Immature natural killer cell (primary cell): ENCODE measurements at regions not wholly inside any gene's neighbourhood (a gene's known extent, or its start where the extent isn't known, plus 50 kb on each side); places are given as distances from the start of the nearest gene placed in this dataset.
"Not testable (repeated sequence)": the region's sequence is repeated elsewhere in the genome, so short reads cannot be mapped to it uniquely, and the experiment has no call there.

Experiments used
- DNase-seq, 3 donors: peaks; one replicate each; pipeline ENCODE4 v3.0.0; 2022; ENCODE audit warnings: mixed read lengths in 1 of 3
- H3K27ac Mint-ChIP-seq, 6 donors: one replicate each; pipeline ENCODE4 v1.8.0; 2020; ENCODE audit warnings: mixed read lengths in 6 of 6, mild to moderate bottlenecking in 5 of 6, inconsistent platforms in 4 of 6, moderate library complexity in 3 of 6
- H3K27me3 Mint-ChIP-seq, 3 donors: one replicate each; pipeline ENCODE4 v1.8.0; 2020 to 2021; ENCODE audit warnings: low read depth in 3 of 3, mild to moderate bottlenecking in 3 of 3, mixed read lengths in 3 of 3, moderate library complexity in 3 of 3, inconsistent platforms in 1 of 3
- H3K36me3 Mint-ChIP-seq, 3 donors: one replicate each; pipeline ENCODE4 v1.8.0; 2020; ENCODE audit warnings: mixed read lengths in 3 of 3, inconsistent platforms in 2 of 3, mild to moderate bottlenecking in 2 of 3
- H3K4me1 Mint-ChIP-seq, 2 donors: one replicate each; pipeline ENCODE4 v1.8.0; 2020; ENCODE audit warnings: inconsistent platforms in 2 of 2, mild to moderate bottlenecking in 2 of 2, mixed read lengths in 2 of 2, moderate library complexity in 1 of 2
- H3K4me3 Mint-ChIP-seq, 5 donors: one replicate each; pipeline ENCODE4 v1.8.0; 2020; ENCODE audit warnings: mild to moderate bottlenecking in 5 of 5, mixed read lengths in 5 of 5, inconsistent platforms in 3 of 5, moderate library complexity in 3 of 5
- H3K9me3 Mint-ChIP-seq, 6 donors: one replicate each; pipeline ENCODE4 v1.8.0; 2020; ENCODE audit warnings: mild to moderate bottlenecking in 6 of 6, mixed read lengths in 6 of 6, inconsistent platforms in 4 of 6, moderate library complexity in 3 of 6

- not testable (repeated sequence) for H3K36me3 Mint-ChIP-seq, DNase-seq, H3K27me3 Mint-ChIP-seq, H3K9me3 Mint-ChIP-seq
- Mint-ChIP-seq H3K4me3 (peak overlapping the region; percentile 12 to 52 (median 33)), H3K4me1 (peaks cover 15 to 18% of the 10 kb centered on the region in 2 donors), H3K27ac (peak overlapping the region in 5 of 6 donors; percentile 27 to 76 (median 60))
Observed at GRCh38 chr4:108433394-108433793, 187.0 kb upstream of the RPL34 start.

GRCh38 chr4:108432418-108432817 is 188.0 kb upstream of the RPL34 start:
- no peak for DNase-seq
- Mint-ChIP-seq H3K4me1 (peaks cover 15 to 18% of the 10 kb centered on the region in 2 donors), H3K27me3 (peaks cover 0 to 2% (median 0%) of the 10 kb centered on the region in 3 donors), H3K9me3 (no peaks in the 10 kb centered on the region), H3K27ac (peak overlapping the region in 1 of 6 donors; percentile 24), H3K4me3 (no peak overlapping the region), H3K36me3 (no peaks in the 10 kb centered on the region)

- Mint-ChIP-seq H3K4me1 (peaks cover 15 to 18% of the 10 kb centered on the region in 2 donors), H3K4me3 (no peak overlapping the region), H3K36me3 (no peaks in the 10 kb centered on the region), H3K27ac (peak overlapping the region in 2 of 6 donors; percentile 11 to 42), H3K9me3 (no peaks in the 10 kb centered on the region), H3K27me3 (peaks cover 0 to 2% (median 0%) of the 10 kb centered on the region in 3 donors)
- DNase-seq, result no peak
Observed at GRCh38 chr4:108431986-108432385, 188.4 kb upstream of the RPL34 start.

- peaks cover 0 to 2% (median 0%) of the 10 kb centered on the region in 3 donors for H3K27me3 Mint-ChIP-seq
- H3K4me1 Mint-ChIP-seq, result peaks cover 15 to 18% of the 10 kb centered on the region in 2 donors
- no peaks in the 10 kb centered on the region for H3K36me3 Mint-ChIP-seq
- H3K27ac Mint-ChIP-seq, result no peak overlapping the region
- H3K9me3 Mint-ChIP-seq, result no peaks in the 10 kb centered on the region
- no peak for DNase-seq
- H3K4me3 Mint-ChIP-seq, result no peak overlapping the region
Observed at GRCh38 chr4:108430921-108431320, 189.5 kb upstream of the RPL34 start.

- Mint-ChIP-seq H3K27ac (no peak overlapping the region), H3K4me1 (peaks cover 14 to 15% of the 10 kb centered on the region in 2 donors), H3K27me3 (peaks cover 0 to 2% (median 0%) of the 10 kb centered on the region in 3 donors), H3K36me3 (no peaks in the 10 kb centered on the region), H3K4me3 (no peak overlapping the region), H3K9me3 (no peaks in the 10 kb centered on the region)
- no peak for DNase-seq
Observed at GRCh38 chr4:108429662-108430061, 190.7 kb upstream of the RPL34 start.

- no peak overlapping the region for H3K4me3 Mint-ChIP-seq
- H3K36me3 Mint-ChIP-seq, result no peaks in the 10 kb centered on the region
- H3K9me3 Mint-ChIP-seq, result no peaks in the 10 kb centered on the region
- H3K27ac Mint-ChIP-seq, result no peak overlapping the region
- peaks cover 0 to 5% (median 0%) of the 10 kb centered on the region in 3 donors for H3K27me3 Mint-ChIP-seq
- peaks cover 6 to 8% of the 10 kb centered on the region in 2 donors for H3K4me1 Mint-ChIP-seq
- no peak for DNase-seq
Observed at GRCh38 chr4:108428923-108429322, 191.5 kb upstream of the RPL34 start.

GRCh38 chr4:108427946-108428485 is 192.4 kb upstream of the RPL34 start:
- H3K9me3 Mint-ChIP-seq, result no peaks in the 10 kb centered on the region
- no peaks in the 10 kb centered on the region for H3K36me3 Mint-ChIP-seq
- no peak for DNase-seq
- H3K4me3 Mint-ChIP-seq, result no peak overlapping the region
- H3K27me3 Mint-ChIP-seq, result peaks cover 0 to 5% (median 0%) of the 10 kb centered on the region in 3 donors
- no peak overlapping the region for H3K27ac Mint-ChIP-seq
- H3K4me1 Mint-ChIP-seq, result no peaks in the 10 kb centered on the region

GRCh38 chr4:108426493-108426892 is 193.9 kb upstream of the RPL34 start:
- Mint-ChIP-seq H3K36me3 (peaks cover 0 to 4% (median 0%) of the 10 kb centered on the region in 3 donors), H3K27ac (no peak overlapping the region), H3K4me1 (no peaks in the 10 kb centered on the region), H3K27me3 (peaks cover 0 to 5% (median 0%) of the 10 kb centered on the region in 3 donors), H3K4me3 (no peak overlapping the region), H3K9me3 (peaks cover 0 to 6% (median 0%) of the 10 kb centered on the region in 6 donors)
- DNase-seq, result no peak

GRCh38 chr4:108425988-108426387 is 194.4 kb upstream of the RPL34 start:
- DNase-seq, result no peak
- H3K27ac Mint-ChIP-seq, result no peak overlapping the region
- no peak overlapping the region for H3K4me3 Mint-ChIP-seq
- peaks cover 0 to 6% (median 0%) of the 10 kb centered on the region in 6 donors for H3K9me3 Mint-ChIP-seq
- peaks cover 0 to 4% (median 0%) of the 10 kb centered on the region in 3 donors for H3K36me3 Mint-ChIP-seq
- peaks cover 0 to 3% (median 0%) of the 10 kb centered on the region in 3 donors for H3K27me3 Mint-ChIP-seq
- H3K4me1 Mint-ChIP-seq, result no peaks in the 10 kb centered on the region

- Mint-ChIP-seq H3K4me3 (no peak overlapping the region), H3K27ac (no peak overlapping the region), H3K4me1 (no peaks in the 10 kb centered on the region), H3K27me3 (peaks cover 0 to 3% (median 0%) of the 10 kb centered on the region in 3 donors), H3K9me3 (peaks cover 0 to 6% (median 0%) of the 10 kb centered on the region in 6 donors), H3K36me3 (peaks cover 0 to 4% (median 4%) of the 10 kb centered on the region in 3 donors)
- no peak for DNase-seq
Observed at GRCh38 chr4:108417923-108418322, 202.5 kb upstream of the RPL34 start.

GRCh38 chr4:108416831-108417230 is 203.5 kb upstream of the RPL34 start:
- Mint-ChIP-seq H3K4me1 (no peaks in the 10 kb centered on the region), H3K36me3 (peaks cover 0 to 4% (median 0%) of the 10 kb centered on the region in 3 donors), H3K4me3 (no peak overlapping the region), H3K27me3 (peaks cover 0 to 3% (median 0%) of the 10 kb centered on the region in 3 donors), H3K27ac (no peak overlapping the region), H3K9me3 (peaks cover 0 to 3% (median 0%) of the 10 kb centered on the region in 6 donors)
- no peak for DNase-seq

- no peaks in the 10 kb centered on the region for H3K9me3 Mint-ChIP-seq
- no peak overlapping the region for H3K27ac Mint-ChIP-seq
- no peak overlapping the region for H3K4me3 Mint-ChIP-seq
- DNase-seq, result no peak
- H3K27me3 Mint-ChIP-seq, result peaks cover 0 to 7% (median 3%) of the 10 kb centered on the region in 3 donors
- no peaks in the 10 kb centered on the region for H3K4me1 Mint-ChIP-seq
- H3K36me3 Mint-ChIP-seq, result peaks cover 0 to 4% (median 0%) of the 10 kb centered on the region in 3 donors
Observed at GRCh38 chr4:108415389-108415788, 205.0 kb upstream of the RPL34 start.

- H3K9me3 Mint-ChIP-seq, result no peaks in the 10 kb centered on the region
- no peaks in the 10 kb centered on the region for H3K4me1 Mint-ChIP-seq
- no peak for DNase-seq
- H3K36me3 Mint-ChIP-seq, result no peaks in the 10 kb centered on the region
- no peak overlapping the region for H3K4me3 Mint-ChIP-seq
- H3K27ac Mint-ChIP-seq, result no peak overlapping the region
- peaks cover 0 to 7% (median 0%) of the 10 kb centered on the region in 3 donors for H3K27me3 Mint-ChIP-seq
Observed at GRCh38 chr4:108411836-108412235, 208.5 kb upstream of the RPL34 start.

- H3K27me3 Mint-ChIP-seq, DNase-seq, H3K27ac Mint-ChIP-seq, H3K36me3 Mint-ChIP-seq, H3K4me3 Mint-ChIP-seq, H3K4me1 Mint-ChIP-seq, H3K9me3 Mint-ChIP-seq: not testable (repeated sequence)
Observed at GRCh38 chr4:108409691-108410090, 210.7 kb upstream of the RPL34 start.

- no peak for DNase-seq
- no peak overlapping the region for H3K4me3 Mint-ChIP-seq
- H3K9me3 Mint-ChIP-seq, result no peaks in the 10 kb centered on the region
- H3K27me3 Mint-ChIP-seq, result peaks cover 0 to 1% (median under 1%) of the 10 kb centered on the region in 3 donors
- no peak overlapping the region for H3K27ac Mint-ChIP-seq
- H3K36me3 Mint-ChIP-seq, result no peaks in the 10 kb centered on the region
- H3K4me1 Mint-ChIP-seq, result no peaks in the 10 kb centered on the region
Observed at GRCh38 chr4:108405586-108405985, 214.8 kb upstream of the RPL34 start.
